Suprapubic skin (tissue), 4 donors: ENCODE measurements at regions not wholly inside any gene's neighbourhood (a gene's known extent, or its start where the extent isn't known, plus 50 kb on each side); places are given as distances from the start of the nearest gene placed in this dataset.

Source experiments
- EP300 ChIP-seq: sonication (generic); formaldehyde crosslinking; IDR thresholded peaks from one replicate; pipeline ENCODE4 v1.6.1; 2017; ENCODE audit warnings: antibody characterized with exemption
- POLR2A ChIP-seq, 2 donors: fragments of 450-650 bp; IDR thresholded peaks; one replicate each; pipeline ENCODE4 v1.6.1; 2017; ENCODE audit warnings: antibody characterized with exemption in 2 of 2, mild to moderate bottlenecking in 2 of 2, moderate library complexity in 2 of 2
- POLR2AphosphoS5 ChIP-seq, 3 donors: sonication (generic); formaldehyde crosslinking; IDR thresholded peaks; one replicate each; pipeline ENCODE4 v1.6.1; 2017; ENCODE audit warnings: antibody characterized with exemption in 3 of 3
- TF ChIP-seq, protein P1 (sequence below), 2 donors: fragments of 200-600 bp in 1 of 2; fragments of 450-650 bp in 1 of 2; sonication (generic) in 1 of 2; IDR thresholded peaks; one replicate each; pipeline ENCODE4 v1.5.1; 2016 to 2019; ENCODE audit warnings: antibody characterized with exemption in 2 of 2, mild to moderate bottlenecking in 1 of 2, moderate library complexity in 1 of 2

DNA sequence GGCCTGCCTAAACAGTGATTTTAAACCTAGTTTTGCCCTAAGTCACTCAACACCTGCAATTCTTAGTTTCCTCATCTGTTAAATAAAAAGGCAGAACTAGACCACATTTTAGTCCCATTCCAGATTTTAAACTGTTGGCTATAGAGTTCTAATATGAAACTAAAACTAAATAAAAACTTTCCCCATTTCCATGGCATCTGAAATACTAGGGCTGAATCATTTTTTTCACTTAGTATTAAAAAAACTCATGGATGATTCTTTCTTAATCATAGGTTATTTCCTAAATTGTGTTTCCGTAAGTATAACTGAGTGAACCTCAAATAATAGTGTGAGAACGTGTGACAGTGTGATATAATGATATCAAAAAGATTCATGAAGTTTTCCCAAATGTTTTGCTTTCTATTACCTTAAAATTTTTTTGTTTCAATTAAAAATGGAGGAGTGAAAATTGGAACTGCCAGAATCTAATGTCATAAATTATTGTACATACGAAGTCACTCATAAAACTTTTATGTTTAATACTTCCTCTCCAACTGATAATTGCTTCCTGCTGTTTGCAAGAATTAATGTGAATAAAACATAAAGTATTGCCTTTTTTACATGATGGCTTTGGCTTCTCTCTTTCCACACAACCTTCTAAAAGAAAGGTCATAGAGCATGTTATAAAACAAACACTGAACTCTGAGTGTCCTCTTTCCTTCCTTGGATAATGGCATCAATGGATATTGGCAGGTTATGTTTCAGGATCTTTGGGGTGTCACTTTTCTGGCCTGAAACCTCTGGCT is 315.1 kb upstream of the MME start:
- TF ChIP-seq, protein P1, sequence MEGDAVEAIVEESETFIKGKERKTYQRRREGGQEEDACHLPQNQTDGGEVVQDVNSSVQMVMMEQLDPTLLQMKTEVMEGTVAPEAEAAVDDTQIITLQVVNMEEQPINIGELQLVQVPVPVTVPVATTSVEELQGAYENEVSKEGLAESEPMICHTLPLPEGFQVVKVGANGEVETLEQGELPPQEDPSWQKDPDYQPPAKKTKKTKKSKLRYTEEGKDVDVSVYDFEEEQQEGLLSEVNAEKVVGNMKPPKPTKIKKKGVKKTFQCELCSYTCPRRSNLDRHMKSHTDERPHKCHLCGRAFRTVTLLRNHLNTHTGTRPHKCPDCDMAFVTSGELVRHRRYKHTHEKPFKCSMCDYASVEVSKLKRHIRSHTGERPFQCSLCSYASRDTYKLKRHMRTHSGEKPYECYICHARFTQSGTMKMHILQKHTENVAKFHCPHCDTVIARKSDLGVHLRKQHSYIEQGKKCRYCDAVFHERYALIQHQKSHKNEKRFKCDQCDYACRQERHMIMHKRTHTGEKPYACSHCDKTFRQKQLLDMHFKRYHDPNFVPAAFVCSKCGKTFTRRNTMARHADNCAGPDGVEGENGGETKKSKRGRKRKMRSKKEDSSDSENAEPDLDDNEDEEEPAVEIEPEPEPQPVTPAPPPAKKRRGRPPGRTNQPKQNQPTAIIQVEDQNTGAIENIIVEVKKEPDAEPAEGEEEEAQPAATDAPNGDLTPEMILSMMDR (IDR thresholded peaks at IDR 0.05), result no peak
- TF ChIP-seq POLR2A (IDR thresholded peaks at IDR 0.05), result no peak
- no peak for TF ChIP-seq POLR2AphosphoS5 (IDR thresholded peaks at IDR 0.05)
- no peak for TF ChIP-seq EP300
